Cardiac fibroblast (primary cell): ENCODE measurements at regions not wholly inside any gene's neighbourhood (a gene's known extent, or its start where the extent isn't known, plus 50 kb on each side); places are given as distances from the start of the nearest gene placed in this dataset.
"Not testable (repeated sequence)": the region's sequence is repeated elsewhere in the genome, so short reads cannot be mapped to it uniquely, and the experiment has no call there.

Experiments used
- DNase-seq, 2 donors: peaks; one replicate each; pipeline versions ENCODE4 v3.0.0 to v3.0.0-alpha.2; 2010; ENCODE audit warnings: low read depth in 2 of 2
- H3K4me3 ChIP-seq, 2 donors: replicated peaks in 1 of 2; 1 replicate in 1 of 2; 2 replicates in 1 of 2; pipeline ENCODE4 v1.5.1; 2011; ENCODE audit warnings: low read depth in 2 of 2, low read length in 2 of 2, mild to moderate bottlenecking in 2 of 2, moderate library complexity in 1 of 2
- CTCF ChIP-seq: IDR thresholded peaks from one replicate; pipeline ENCODE4 v1.5.1; 2011; ENCODE audit warnings: low read depth, mild to moderate bottlenecking, low read length, inconsistent platforms

- no peak overlapping the region for H3K4me3 ChIP-seq
- no peak for TF ChIP-seq CTCF
- no peak for DNase-seq
Observed at GRCh38 chr2:123652320-123652719, 372.8 kb upstream of the CNTNAP5 start.

- DNase-seq, result no peak
- H3K4me3 ChIP-seq, result no peak overlapping the region
- TF ChIP-seq CTCF, result no peak
Observed at GRCh38 chr2:123656590-123656989, 368.5 kb upstream of the CNTNAP5 start.

- no peak for DNase-seq
- H3K4me3 ChIP-seq, result no peak overlapping the region
- TF ChIP-seq CTCF, result no peak
Observed at GRCh38 chr2:123659120-123659519, 366.0 kb upstream of the CNTNAP5 start.

- H3K4me3 ChIP-seq, result no peak overlapping the region
- no peak for DNase-seq
- TF ChIP-seq CTCF, result no peak
Observed at GRCh38 chr2:123670286-123670685, 354.8 kb upstream of the CNTNAP5 start.

GRCh38 chr2:123683797-123684196 is 341.3 kb upstream of the CNTNAP5 start:
- not testable (repeated sequence) for DNase-seq, H3K4me3 ChIP-seq

GRCh38 chr2:123687064-123687463 is 338.0 kb upstream of the CNTNAP5 start:
- no peak overlapping the region for H3K4me3 ChIP-seq
- no peak for TF ChIP-seq CTCF

GRCh38 chr2:123688231-123688940 is 336.7 kb upstream of the CNTNAP5 start:
- no peak overlapping the region for H3K4me3 ChIP-seq
- DNase-seq, result no peak
- no peak for TF ChIP-seq CTCF

More at GRCh38 chr2:123687064-123687463, 338.0 kb upstream of the CNTNAP5 start:
- DNase-seq, result no peak
